Suprapubic skin (tissue), 4 donors: ENCODE measurements at regions not wholly inside any gene's neighbourhood (a gene's known extent, or its start where the extent isn't known, plus 50 kb on each side); places are given as distances from the start of the nearest gene placed in this dataset.

Experiments used
- DNase-seq, 2 donors: peaks; one replicate each; pipeline ENCODE4 v3.0.0-alpha.2; 2019; ENCODE audit warnings: low spot score in 2 of 2
- H3K27ac ChIP-seq: fragments of 200-600 bp; sonication (generic); one replicate; pipeline ENCODE4 v1.5.1; 2019
- H3K27me3 ChIP-seq: fragments of 200-600 bp; sonication (generic); one replicate; pipeline ENCODE4 v1.5.1; 2019
- H3K36me3 ChIP-seq: fragments of 200-600 bp; sonication (generic); one replicate; pipeline ENCODE4 v1.5.1; 2019
- H3K4me1 ChIP-seq: fragments of 200-600 bp; sonication (generic); one replicate; pipeline ENCODE4 v1.5.1; 2019
- H3K4me3 ChIP-seq: fragments of 200-600 bp; sonication (generic); one replicate; pipeline ENCODE4 v1.5.1; 2019; ENCODE audit warnings: mild to moderate bottlenecking
- H3K9me3 ChIP-seq: fragments of 200-600 bp; sonication (generic); one replicate; pipeline ENCODE4 v1.5.1; 2019
- EP300 ChIP-seq: sonication (generic); formaldehyde crosslinking; IDR thresholded peaks from one replicate; pipeline ENCODE4 v1.6.1; 2017; ENCODE audit warnings: antibody characterized with exemption
- POLR2A ChIP-seq, 2 donors: fragments of 450-650 bp; IDR thresholded peaks; one replicate each; pipeline ENCODE4 v1.6.1; 2017; ENCODE audit warnings: antibody characterized with exemption in 2 of 2, mild to moderate bottlenecking in 2 of 2, moderate library complexity in 2 of 2
- POLR2AphosphoS5 ChIP-seq, 3 donors: sonication (generic); formaldehyde crosslinking; IDR thresholded peaks; one replicate each; pipeline ENCODE4 v1.6.1; 2017; ENCODE audit warnings: antibody characterized with exemption in 3 of 3
- WGBS: methylation state at CpG from one replicate; pipeline ENCODE4 v1.1.5; 2018; 5-methylcytosine and 5-hydroxymethylcytosine counted together
- TF ChIP-seq, protein P1 (sequence below), 2 donors: fragments of 200-600 bp in 1 of 2; fragments of 450-650 bp in 1 of 2; sonication (generic) in 1 of 2; IDR thresholded peaks; one replicate each; pipeline ENCODE4 v1.5.1; 2016 to 2019; ENCODE audit warnings: antibody characterized with exemption in 2 of 2, mild to moderate bottlenecking in 1 of 2, moderate library complexity in 1 of 2

DNA sequence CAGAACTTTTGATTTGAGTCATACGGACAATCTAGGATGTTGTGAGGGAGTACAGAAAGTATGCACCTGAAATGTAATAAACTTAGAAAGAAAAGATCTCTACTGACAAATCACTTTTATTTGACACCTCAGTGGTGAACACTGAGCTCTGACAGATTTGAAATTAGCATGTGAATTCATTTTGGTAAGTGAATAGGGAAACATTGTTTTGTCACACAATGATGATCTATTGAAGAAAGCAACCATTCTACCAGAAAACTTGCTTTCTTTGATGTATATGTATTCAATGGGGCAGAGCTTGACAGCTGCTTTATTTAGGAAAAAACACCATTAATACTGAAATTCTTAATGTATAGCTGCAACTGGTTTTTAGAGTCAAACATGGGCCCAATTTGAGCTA is 500.5 kb downstream of the CCDC85A start:
- TF ChIP-seq POLR2A (IDR thresholded peaks at IDR 0.05) (no peak), POLR2AphosphoS5 (IDR thresholded peaks at IDR 0.05) (no peak), EP300 (no peak)
- TF ChIP-seq, protein P1, sequence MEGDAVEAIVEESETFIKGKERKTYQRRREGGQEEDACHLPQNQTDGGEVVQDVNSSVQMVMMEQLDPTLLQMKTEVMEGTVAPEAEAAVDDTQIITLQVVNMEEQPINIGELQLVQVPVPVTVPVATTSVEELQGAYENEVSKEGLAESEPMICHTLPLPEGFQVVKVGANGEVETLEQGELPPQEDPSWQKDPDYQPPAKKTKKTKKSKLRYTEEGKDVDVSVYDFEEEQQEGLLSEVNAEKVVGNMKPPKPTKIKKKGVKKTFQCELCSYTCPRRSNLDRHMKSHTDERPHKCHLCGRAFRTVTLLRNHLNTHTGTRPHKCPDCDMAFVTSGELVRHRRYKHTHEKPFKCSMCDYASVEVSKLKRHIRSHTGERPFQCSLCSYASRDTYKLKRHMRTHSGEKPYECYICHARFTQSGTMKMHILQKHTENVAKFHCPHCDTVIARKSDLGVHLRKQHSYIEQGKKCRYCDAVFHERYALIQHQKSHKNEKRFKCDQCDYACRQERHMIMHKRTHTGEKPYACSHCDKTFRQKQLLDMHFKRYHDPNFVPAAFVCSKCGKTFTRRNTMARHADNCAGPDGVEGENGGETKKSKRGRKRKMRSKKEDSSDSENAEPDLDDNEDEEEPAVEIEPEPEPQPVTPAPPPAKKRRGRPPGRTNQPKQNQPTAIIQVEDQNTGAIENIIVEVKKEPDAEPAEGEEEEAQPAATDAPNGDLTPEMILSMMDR (IDR thresholded peaks at IDR 0.05), result no peak
- DNase-seq, result no peak
- Histone ChIP-seq H3K4me1 (no peaks in the 10 kb centered on the region), H3K27me3 (no peaks in the 10 kb centered on the region), H3K27ac (no peak overlapping the region), H3K4me3 (no peak overlapping the region), H3K36me3 (no peaks in the 10 kb centered on the region), H3K9me3 (no peaks in the 10 kb centered on the region)
- 96% methylated on average over 1 of the region's 1 CpG for WGBS

DNA sequence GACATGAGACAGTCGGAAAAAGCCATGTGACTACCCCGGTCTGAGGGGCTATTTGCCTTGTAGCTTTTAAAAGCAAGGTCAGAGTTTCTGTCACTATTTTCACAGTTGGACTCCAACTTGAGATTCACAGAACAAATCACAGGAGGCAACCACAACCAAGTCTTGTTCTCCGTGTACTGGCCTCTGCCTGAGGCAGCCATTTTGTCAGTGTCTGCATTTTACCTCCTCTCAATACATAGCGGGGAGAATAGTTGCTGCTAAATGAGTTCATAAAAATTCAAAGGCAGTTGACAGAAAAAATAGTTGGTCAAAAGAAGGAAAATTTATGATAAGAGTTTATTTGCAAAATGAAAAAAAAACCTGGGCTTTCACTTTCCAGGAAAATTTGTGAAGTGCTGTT is 501.4 kb downstream of the CCDC85A start:
- Histone ChIP-seq H3K4me3 (no peak overlapping the region), H3K27ac (no peak overlapping the region), H3K9me3 (no peaks in the 10 kb centered on the region), H3K36me3 (no peaks in the 10 kb centered on the region), H3K4me1 (no peaks in the 10 kb centered on the region), H3K27me3 (no peaks in the 10 kb centered on the region)
- 88% methylated on average over 4 of the region's 4 CpGs for WGBS
- DNase-seq, result no peak
- TF ChIP-seq POLR2A (IDR thresholded peaks at IDR 0.05), result no peak
- no peak for TF ChIP-seq POLR2AphosphoS5 (IDR thresholded peaks at IDR 0.05)
- TF ChIP-seq EP300, result no peak

DNA sequence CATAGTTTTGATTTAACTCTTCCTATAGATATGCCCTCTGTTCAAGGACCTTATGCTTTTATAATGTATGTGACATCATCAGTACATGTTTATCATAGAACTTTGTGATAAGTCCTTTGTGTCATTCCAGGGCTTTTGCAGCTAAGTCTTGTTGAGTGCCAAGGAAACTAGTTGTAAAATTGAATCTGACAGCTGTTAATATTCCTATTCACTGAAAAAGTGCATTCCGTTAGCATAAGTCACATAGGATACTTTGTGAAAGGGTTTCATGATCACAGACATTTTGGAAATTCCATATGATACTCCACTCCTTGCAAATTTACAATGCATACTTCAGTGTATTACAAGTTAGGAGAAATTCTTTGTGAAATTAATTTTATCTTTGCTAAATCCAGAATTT is 503.4 kb downstream of the CCDC85A start:
- H3K4me1 ChIP-seq, result no peaks in the 10 kb centered on the region
- TF ChIP-seq, protein P1 (IDR thresholded peaks at IDR 0.05), result no peak
- TF ChIP-seq POLR2AphosphoS5 (IDR thresholded peaks at IDR 0.05) (no peak), EP300 (no peak), POLR2A (IDR thresholded peaks at IDR 0.05) (no peak)

DNA sequence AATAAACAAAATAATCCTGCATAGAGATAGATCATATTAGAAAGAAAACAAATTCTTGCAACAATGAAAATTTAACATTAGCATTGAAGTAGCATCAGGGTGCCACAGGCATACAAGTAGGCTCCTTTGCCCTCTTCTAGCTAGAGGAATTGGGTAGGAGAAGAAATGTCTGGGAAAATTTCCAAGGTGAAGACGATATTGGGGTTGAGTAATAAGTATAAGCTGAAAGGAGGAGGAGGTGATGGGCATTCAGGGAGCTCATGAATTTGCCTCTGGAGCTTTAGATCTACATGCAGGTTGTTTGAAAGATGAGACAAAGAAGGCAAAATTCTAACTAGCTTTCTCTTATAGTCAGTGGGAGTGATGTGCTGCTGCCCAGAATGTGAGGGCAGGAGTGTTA is 504.9 kb downstream of the CCDC85A start:
- Histone ChIP-seq H3K36me3 (no peaks in the 10 kb centered on the region), H3K27ac (no peak overlapping the region), H3K27me3 (no peaks in the 10 kb centered on the region), H3K4me3 (no peak overlapping the region), H3K9me3 (no peaks in the 10 kb centered on the region), H3K4me1 (no peaks in the 10 kb centered on the region)
- TF ChIP-seq POLR2AphosphoS5 (IDR thresholded peaks at IDR 0.05), result no peak
- TF ChIP-seq, protein P1 (IDR thresholded peaks at IDR 0.05), result no peak
- TF ChIP-seq EP300, result no peak
- no peak for TF ChIP-seq POLR2A (IDR thresholded peaks at IDR 0.05)
- 38% methylated on average over 1 of the region's 1 CpG for WGBS
- DNase-seq, result no peak

More for the DNA sequence above, 503.4 kb downstream of the CCDC85A start:
- Histone ChIP-seq H3K9me3 (no peaks in the 10 kb centered on the region), H3K27me3 (no peaks in the 10 kb centered on the region), H3K4me3 (no peak overlapping the region), H3K36me3 (no peaks in the 10 kb centered on the region), H3K27ac (no peak overlapping the region)
- WGBS, result 88% methylated on average over 1 of the region's 1 CpG
- DNase-seq, result no peak

DNA sequence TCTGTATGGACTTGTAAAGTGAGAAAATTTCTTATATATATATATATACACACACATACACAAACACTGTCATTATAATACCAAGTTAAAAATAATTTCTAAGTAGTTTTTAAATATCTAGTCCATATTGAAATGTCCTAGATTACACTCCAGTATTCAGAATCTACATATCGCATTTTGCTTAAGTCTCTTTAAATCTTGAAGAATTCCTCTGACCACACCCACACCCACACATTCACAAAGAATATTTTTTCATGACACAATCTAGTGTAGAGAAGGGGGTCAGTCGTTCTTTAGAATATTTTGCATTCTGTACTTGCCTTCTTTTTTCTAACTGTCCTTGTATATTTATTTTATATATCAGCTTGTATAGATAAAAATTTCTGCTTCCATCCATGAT is 509.7 kb downstream of the CCDC85A start:
- 75% methylated on average over 2 of the region's 2 CpGs for WGBS
- Histone ChIP-seq H3K27ac (no peak overlapping the region), H3K9me3 (no peaks in the 10 kb centered on the region), H3K27me3 (no peaks in the 10 kb centered on the region), H3K4me1 (no peaks in the 10 kb centered on the region), H3K4me3 (no peak overlapping the region), H3K36me3 (no peaks in the 10 kb centered on the region)
- TF ChIP-seq POLR2A (IDR thresholded peaks at IDR 0.05) (no peak), EP300 (no peak), POLR2AphosphoS5 (IDR thresholded peaks at IDR 0.05) (no peak)
- no peak for DNase-seq

DNA sequence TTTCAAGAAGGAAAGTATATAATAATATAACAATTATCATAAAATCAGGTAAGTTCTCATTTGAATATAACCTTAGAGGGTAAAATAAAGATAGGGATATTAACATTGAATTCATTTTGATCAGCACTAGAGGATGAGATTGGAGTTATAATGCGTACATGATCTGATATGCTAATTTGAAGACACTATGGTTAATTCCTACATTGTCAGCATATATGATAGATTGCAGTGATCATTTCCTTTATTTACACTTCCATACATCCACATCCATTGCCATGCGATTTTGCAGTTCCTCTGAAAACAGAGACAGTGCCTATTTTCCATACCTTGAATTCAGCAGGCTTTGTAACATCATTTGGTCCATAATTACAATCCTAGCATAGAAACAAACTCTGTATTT is 519.2 kb downstream of the CCDC85A start:
- Histone ChIP-seq H3K27ac (no peak overlapping the region), H3K4me1 (no peaks in the 10 kb centered on the region), H3K4me3 (no peak overlapping the region), H3K36me3 (no peaks in the 10 kb centered on the region), H3K27me3 (no peaks in the 10 kb centered on the region), H3K9me3 (peaks cover 5% of the 10 kb centered on the region)
- TF ChIP-seq EP300 (no peak), POLR2A (IDR thresholded peaks at IDR 0.05) (no peak), POLR2AphosphoS5 (IDR thresholded peaks at IDR 0.05) (no peak)
- TF ChIP-seq, protein P1 (IDR thresholded peaks at IDR 0.05), result no peak
- WGBS, result 87% methylated on average over 2 of the region's 2 CpGs
- no peak for DNase-seq
